ENCODE measurements at regions not wholly inside any gene's neighbourhood (a gene's known extent, or its start where the extent isn't known, plus 50 kb on each side); places are given as distances from the start of the nearest gene placed in this dataset.
A peak's percentile ranks its signal among the peaks of the same experiment; 100 is the strongest.
"Not testable (repeated sequence)": the region's sequence is repeated elsewhere in the genome, so short reads cannot be mapped to it uniquely, and the experiment has no call there.

DNA sequence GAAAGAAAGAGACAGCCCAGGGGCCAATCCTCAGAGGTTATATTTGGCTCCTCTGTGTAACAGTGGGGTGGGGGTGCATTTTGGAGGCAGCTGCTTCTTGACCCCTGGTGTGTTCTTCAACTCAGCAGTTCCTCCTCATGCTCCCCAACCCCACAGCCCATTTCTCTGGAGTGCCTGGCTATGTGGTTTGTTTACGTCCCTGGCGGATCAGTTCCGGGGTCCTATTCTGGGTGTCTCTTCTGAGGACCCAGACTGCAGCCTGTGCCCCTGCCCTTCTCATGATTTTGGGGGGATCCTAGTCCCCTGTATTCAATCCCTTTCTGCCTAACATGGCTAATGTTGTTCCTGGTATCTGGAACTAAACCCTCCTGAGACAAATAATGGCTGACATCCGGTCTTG, 70.5 kb upstream of the SULF2 start:
- Histone ChIP-seq H3K27ac (no peak overlapping the region), H3K36me3 (replicated peaks) (no peaks in the 10 kb centered on the region), H3K27me3 (replicated peaks) (no peaks in the 10 kb centered on the region), H3K4me3 (ENCODE audit: low read depth, low read length) (no peak overlapping the region)
- no peak for DNase-seq
- TF ChIP-seq, protein P1, sequence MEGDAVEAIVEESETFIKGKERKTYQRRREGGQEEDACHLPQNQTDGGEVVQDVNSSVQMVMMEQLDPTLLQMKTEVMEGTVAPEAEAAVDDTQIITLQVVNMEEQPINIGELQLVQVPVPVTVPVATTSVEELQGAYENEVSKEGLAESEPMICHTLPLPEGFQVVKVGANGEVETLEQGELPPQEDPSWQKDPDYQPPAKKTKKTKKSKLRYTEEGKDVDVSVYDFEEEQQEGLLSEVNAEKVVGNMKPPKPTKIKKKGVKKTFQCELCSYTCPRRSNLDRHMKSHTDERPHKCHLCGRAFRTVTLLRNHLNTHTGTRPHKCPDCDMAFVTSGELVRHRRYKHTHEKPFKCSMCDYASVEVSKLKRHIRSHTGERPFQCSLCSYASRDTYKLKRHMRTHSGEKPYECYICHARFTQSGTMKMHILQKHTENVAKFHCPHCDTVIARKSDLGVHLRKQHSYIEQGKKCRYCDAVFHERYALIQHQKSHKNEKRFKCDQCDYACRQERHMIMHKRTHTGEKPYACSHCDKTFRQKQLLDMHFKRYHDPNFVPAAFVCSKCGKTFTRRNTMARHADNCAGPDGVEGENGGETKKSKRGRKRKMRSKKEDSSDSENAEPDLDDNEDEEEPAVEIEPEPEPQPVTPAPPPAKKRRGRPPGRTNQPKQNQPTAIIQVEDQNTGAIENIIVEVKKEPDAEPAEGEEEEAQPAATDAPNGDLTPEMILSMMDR (IDR thresholded peaks at IDR 0.05; ENCODE audit: low read depth, low read length, missing control alignments) = no peak
- in situ Hi-C loops (cut with HindIII; ENCODE audit: low pct_ligation_motif_present, low sequenced_read_pairs) = no loop called here

DNA sequence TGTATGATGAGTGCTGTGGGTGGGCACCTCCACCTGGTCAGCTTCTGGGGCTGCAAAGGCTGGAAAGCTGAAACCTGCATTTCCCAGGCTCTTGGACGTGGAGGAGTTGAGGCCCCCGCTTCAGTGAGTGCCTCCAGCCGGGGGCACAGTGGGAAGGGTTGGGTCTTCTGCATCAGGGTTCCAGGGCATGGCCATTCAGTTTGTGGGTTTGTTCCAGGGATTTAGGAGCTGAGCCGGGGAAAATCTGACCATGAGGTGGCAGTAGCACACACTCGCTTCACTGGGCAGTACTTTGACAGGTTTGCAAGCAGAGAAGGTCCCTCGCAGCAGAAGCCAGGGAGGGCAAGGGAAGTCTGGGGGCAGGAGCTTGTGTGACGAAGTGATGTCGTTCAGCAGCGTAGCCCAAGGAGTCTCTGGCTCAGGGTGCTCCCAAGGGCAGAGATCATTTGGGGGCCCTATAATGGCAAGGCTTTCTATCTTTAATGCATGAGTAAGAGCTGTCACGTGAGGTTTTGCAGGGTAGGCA, 69.5 kb upstream of the SULF2 start:
- Histone ChIP-seq H3K27me3 (replicated peaks) (no peaks in the 10 kb centered on the region), H3K36me3 (replicated peaks) (no peaks in the 10 kb centered on the region), H3K4me3 (ENCODE audit: low read depth, low read length) (no peak overlapping the region), H3K27ac (no peak overlapping the region)
- TF ChIP-seq, protein P1 (IDR thresholded peaks at IDR 0.05; ENCODE audit: low read depth, low read length, missing control alignments) = peak; percentile 77
- peak; percentile 55 for DNase-seq
- in situ Hi-C loops (cut with HindIII; ENCODE audit: low pct_ligation_motif_present, low sequenced_read_pairs) = no loop called here

DNA sequence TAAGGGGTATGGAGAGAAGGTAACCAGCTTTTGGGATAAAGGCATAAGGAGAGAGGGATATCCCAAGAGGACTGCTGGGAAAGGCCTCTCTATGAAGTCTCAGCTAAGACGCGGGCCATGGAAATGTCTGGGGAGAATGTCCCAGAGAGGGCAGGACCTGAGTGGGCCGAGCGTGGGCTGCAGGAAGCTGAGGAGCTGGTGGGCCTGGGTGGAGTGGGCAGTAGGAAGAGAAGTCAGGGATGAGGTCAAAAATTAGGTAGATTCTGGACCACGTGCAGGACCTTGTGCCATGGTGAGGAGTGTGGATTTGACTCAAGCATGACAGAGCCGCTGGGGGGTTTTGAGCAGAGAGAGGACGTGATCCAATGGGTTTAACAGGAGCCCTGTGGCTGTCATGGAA, 66.5 kb upstream of the SULF2 start:
- no peak for DNase-seq
- Histone ChIP-seq H3K27me3 (replicated peaks) (no peaks in the 10 kb centered on the region), H3K4me3 (ENCODE audit: low read depth, low read length) (no peak overlapping the region), H3K27ac (no peak overlapping the region), H3K36me3 (replicated peaks) (no peaks in the 10 kb centered on the region)
- in situ Hi-C loops (cut with HindIII; ENCODE audit: low pct_ligation_motif_present, low sequenced_read_pairs) = no loop called here
- TF ChIP-seq, protein P1 (IDR thresholded peaks at IDR 0.05; ENCODE audit: low read depth, low read length, missing control alignments) = no peak

DNA sequence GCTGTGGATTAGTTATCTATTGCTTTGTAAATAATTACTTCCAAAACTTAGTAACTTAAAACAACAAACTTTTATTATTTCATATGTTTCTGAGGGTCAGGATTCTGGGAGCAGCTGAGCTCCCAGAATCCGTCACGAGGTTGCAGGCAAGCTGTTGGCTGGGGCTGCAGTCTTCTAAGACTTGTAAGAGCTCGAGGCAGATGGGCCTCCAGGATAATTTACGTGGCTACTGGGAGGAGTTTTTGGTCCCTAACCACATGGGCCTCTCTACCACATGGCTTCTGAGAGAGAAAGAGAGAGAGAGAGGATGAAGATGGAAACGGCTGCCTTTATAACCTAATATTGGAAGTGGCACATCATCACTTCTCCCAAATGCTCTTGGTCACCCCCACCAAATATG, 64.9 kb upstream of the SULF2 start:
- in situ Hi-C loops (cut with HindIII; ENCODE audit: low pct_ligation_motif_present, low sequenced_read_pairs) = no loop called here
- DNase-seq = no peak
- Histone ChIP-seq H3K27me3 (replicated peaks) (no peaks in the 10 kb centered on the region), H3K27ac (no peak overlapping the region), H3K4me3 (ENCODE audit: low read depth, low read length) (no peak overlapping the region), H3K36me3 (replicated peaks) (no peaks in the 10 kb centered on the region)
- TF ChIP-seq, protein P1 (IDR thresholded peaks at IDR 0.05; ENCODE audit: low read depth, low read length, missing control alignments) = no peak

DNA sequence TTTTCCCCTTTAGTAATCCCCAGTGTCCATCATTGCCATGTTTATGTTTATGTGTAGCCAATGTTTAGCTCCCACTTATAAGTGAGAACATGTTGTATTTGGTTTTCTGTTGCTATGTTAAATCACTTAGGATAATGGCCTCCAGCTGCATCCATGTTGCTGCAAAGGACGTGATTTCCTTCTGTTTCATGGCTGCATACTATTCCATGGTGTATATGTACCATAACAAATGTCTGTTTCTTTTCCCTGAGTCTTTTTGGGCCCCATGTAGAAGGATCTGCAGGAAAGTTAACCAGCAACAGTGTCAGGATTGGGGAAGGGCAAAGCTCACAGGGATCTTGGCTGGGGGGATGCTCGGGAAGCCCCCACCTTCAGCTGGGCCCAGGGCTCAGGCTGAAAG, 64.3 kb upstream of the SULF2 start:
- DNase-seq = no peak
- Histone ChIP-seq H3K4me3 (ENCODE audit: low read depth, low read length) (no peak overlapping the region), H3K27ac (no peak overlapping the region), H3K36me3 (replicated peaks) (no peaks in the 10 kb centered on the region), H3K27me3 (replicated peaks) (no peaks in the 10 kb centered on the region)
- TF ChIP-seq, protein P1 (IDR thresholded peaks at IDR 0.05; ENCODE audit: low read depth, low read length, missing control alignments) = no peak
- in situ Hi-C loops (cut with HindIII; ENCODE audit: low pct_ligation_motif_present, low sequenced_read_pairs) = no loop called here

DNA sequence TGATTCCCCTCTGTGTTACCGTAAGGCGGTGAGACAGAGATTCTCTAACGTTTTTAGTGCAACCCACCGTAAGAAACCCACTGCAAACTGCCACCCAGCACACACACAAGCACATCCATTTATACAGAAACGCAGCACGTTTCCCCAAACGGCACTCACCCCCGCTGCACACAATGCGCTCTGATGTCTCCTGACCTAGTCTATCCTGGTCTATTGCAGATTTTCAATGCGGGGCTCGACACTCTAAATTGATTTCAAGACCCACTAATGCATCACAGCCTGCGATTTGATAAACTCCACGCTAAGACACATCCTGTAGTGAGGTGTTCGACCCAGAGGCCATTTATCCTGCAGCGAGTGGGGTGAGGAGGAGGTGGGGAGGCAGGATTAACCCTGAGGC, 63.7 kb upstream of the SULF2 start:
- DNase-seq = no peak
- in situ Hi-C loops (cut with HindIII; ENCODE audit: low pct_ligation_motif_present, low sequenced_read_pairs) = no loop called here
- Histone ChIP-seq H3K36me3 (replicated peaks) (no peaks in the 10 kb centered on the region), H3K27ac (no peak overlapping the region), H3K4me3 (ENCODE audit: low read depth, low read length) (no peak overlapping the region), H3K27me3 (replicated peaks) (no peaks in the 10 kb centered on the region)
- TF ChIP-seq, protein P1 (IDR thresholded peaks at IDR 0.05; ENCODE audit: low read depth, low read length, missing control alignments) = no peak

DNA sequence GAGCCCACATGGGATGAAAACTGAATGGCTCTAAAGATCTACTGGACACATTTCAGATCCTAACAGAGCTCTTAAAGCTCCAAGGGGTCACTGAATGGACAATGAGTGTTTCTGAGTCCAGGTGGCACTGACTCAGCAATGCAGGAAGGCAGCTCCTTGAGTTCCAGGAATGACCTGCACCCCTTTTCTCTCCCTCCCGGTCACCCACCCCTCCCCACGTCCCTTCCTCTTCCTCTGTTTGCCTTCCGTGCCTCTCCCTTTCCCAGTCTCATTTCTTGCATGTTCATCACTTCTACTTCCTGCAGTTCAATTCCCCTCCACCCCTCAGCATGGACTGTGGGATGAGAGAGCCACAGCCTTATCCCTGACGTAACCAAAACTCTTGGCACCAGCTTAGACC, 63.3 kb upstream of the SULF2 start:
- in situ Hi-C loops (cut with HindIII; ENCODE audit: low pct_ligation_motif_present, low sequenced_read_pairs); H3K27me3 ChIP-seq (replicated peaks); DNase-seq; H3K27ac ChIP-seq; H3K4me3 ChIP-seq (ENCODE audit: low read depth, low read length); H3K36me3 ChIP-seq (replicated peaks): not testable (repeated sequence)

All from brain microvascular endothelial cell (primary cell).